Stimulated activated CD8-positive, alpha-beta memory T cell treated with anti-CD3 and anti-CD28 coated beads, Interleukin-2, amount 100 ng/mL, for 1 hour (primary cell): ENCODE measurements at regions not wholly inside any gene's neighbourhood (a gene's known extent, or its start where the extent isn't known, plus 50 kb on each side); places are given as distances from the start of the nearest gene placed in this dataset.

Source experiments
- DNase-seq, 2 donors: peaks; one replicate each; pipeline ENCODE4 v3.0.0-alpha.2; 2020; ENCODE audit warnings: low read depth in 2 of 2

DNA sequence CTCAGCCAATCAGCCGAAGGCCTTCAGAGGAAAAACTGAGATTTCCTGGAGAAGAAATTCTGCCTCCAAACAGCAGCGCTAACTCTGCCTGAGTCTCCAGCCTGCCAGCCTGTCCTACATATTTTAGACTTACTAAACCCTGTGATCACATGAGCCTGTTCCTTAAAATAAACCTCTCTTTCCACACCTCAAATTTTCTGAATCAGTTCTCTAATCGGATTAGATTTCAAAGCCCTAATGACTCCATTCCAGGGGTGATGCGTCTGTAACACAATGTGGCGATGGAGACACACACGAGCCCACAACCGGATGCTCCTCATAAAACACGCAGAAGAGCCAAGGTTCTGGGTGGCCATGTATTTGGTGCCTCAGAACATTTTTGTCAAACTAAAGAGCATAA lies 1371.2 kb downstream of the BRD1 start:
- DNase-seq, result no peak

- DNase-seq, result no peak
Measured at GRCh38 chr22:48453751-48454485, 1373.8 kb downstream of the BRD1 start.

DNA sequence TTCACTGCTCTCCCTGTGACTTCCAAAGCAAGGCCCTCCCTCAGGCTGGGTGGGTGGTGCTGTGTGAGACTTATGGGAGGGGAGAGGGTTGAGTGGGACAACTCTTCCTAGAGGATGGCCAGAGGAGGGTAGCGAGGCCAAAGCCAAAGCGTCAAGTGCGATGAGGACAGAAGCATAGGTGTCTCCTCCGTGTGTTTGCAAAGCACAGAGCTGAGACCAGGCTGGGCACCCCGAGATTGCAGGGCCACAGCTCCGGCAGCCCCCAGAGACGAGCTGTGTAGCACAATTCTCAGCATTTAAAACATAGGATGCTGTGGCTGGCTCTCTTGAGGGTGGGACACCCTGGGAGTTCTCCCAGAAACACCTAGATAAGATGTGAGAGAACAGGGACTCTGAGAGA lies 1374.5 kb downstream of the BRD1 start:
- DNase-seq, result no peak

DNA sequence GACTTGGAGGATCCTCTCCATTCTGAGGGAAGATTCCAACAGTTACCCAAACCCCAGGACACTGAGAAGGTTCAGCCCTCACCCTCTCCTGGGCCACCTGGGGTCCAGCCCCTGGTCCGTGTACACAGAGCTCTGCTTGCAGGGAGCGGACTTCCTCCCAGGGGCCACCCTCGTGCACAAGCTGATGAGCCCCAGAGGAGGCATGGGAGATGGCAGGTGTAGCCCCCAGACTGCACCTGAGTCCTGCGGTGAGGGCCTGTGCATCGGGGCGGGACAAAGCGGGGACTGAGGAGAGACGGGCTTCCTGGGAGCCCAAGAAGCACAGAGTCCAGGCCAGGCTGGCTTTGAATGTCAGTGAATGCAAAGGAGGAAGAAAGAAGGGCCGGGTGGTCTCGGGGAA lies 1374.9 kb downstream of the BRD1 start:
- no peak for DNase-seq

- DNase-seq, result no peak
Measured at GRCh38 chr22:48451891-48452290, 1375.8 kb downstream of the BRD1 start.

GRCh38 chr22:48450188-48450825 lies 1377.4 kb downstream of the BRD1 start:
- DNase-seq, result no peak

- no peak for DNase-seq
Measured at GRCh38 chr22:48449466-48450187, 1378.0 kb downstream of the BRD1 start.

DNA sequence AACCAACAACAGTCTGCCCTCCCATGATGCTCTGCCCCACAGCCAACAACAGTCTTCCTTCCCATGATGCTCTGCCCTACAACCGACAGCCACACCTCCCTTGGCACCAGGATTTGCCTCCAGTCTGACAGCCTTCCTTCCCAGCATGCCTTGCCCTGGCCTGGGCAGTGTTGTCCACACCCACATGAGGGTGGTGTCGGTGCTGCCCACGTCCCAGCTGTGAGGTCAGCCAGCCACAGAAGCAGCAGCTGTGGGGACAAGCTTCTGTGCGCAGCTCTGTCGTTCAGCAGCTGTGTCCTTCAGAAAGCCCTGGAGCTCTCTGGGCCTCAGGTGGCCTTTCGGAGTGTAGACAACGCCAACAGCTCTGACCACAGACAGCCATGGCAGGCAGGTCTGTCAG lies 1378.9 kb downstream of the BRD1 start:
- DNase-seq, result no peak

DNA sequence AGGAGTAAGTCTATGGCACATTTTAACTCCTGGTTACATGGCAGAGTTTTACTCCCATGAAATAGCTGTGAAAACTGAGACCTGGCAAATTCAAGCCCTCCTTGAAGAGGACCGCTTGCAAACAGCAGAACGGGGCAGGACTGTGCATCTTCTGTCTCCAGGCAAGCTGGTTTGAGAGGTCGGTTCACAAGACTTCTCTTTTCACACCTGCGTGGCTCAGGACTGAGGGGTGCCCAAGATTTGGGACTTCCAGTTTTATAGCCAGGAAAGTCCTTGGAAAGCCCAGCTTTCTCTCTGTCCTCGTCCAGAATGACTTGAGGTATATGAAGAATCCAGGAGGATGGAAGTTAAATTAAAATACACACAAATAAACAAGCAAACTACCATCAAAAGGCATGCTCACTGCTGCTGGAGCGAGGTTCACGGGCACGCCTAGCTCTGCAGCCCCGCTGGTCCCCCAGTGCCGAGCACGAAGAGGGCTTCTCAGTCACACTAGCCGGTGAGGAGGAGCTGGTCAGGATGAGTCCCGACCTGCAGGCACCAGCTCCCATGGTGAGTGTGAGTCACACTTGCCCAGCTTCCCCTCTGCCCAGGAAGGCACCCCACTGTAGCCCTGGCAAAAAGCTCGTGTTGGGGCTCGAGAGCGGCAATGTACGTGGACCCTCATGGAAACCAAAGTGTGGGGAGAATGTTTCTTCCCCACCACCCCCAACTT lies 1382.4 kb downstream of the BRD1 start:
- DNase-seq, result no peak

- no peak for DNase-seq
Measured at GRCh38 chr22:48444320-48445112, 1383.2 kb downstream of the BRD1 start.

GRCh38 chr22:48443680-48444079 lies 1384.0 kb downstream of the BRD1 start:
- DNase-seq, result no peak

GRCh38 chr22:48442663-48443062 lies 1385.0 kb downstream of the BRD1 start:
- no peak for DNase-seq

DNA sequence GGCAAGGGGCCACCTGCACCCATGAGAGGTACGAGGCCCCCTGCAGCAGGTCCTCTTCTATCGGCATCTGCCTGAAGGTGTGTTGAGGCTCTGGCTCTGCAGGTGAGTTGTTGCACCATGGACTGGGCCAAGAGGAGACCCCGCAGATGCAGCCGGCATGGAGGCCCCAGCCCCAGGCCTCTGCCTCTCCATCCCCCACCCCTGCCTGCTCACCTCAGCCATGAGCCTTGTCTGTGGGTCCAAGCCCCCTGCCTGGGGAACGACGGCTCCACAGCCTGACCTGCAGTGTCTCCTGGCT lies 1386.2 kb downstream of the BRD1 start:
- DNase-seq, result no peak

DNA sequence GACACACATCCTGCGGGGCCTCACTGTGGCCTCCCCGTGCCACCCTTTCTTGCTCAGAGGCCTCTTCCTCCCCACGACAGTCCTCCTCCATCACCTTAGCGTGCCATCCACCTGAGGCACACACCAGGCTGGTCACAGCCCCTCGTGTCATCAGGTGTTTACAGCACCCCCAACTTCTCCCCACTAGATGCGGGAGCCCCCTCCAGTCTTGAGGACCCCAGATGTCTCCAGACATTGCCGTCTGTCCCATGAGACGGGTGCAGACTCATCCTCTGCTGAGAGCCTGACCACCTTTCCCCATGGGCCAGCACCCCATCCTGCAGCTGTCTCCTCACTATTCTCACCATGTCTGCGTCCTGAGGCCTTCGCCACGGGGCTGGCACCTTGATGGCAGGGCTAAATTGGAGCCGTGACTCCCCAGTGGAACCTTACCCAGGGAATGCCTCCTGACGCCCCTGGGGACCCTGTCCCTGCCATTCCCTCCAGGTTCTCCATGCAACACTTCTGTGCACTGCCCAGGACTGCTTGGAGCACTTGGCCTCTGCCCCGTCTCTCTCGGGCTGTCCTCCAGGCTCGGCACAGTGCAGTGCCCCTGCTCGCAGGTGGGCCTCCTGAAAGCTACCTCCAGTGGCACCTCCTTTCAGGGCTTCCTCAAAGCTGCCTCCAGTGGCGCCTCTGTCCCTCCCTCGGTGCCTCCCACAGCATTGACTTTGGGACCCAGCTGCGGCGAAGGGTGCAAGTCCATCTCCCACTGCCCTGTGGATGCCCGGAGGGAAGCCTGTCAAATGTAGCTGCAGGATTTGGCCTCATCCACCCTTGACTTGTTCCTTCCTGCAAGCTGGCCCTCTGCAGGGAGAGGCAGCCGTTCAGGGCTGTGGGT lies 1386.8 kb downstream of the BRD1 start:
- no peak for DNase-seq

DNA sequence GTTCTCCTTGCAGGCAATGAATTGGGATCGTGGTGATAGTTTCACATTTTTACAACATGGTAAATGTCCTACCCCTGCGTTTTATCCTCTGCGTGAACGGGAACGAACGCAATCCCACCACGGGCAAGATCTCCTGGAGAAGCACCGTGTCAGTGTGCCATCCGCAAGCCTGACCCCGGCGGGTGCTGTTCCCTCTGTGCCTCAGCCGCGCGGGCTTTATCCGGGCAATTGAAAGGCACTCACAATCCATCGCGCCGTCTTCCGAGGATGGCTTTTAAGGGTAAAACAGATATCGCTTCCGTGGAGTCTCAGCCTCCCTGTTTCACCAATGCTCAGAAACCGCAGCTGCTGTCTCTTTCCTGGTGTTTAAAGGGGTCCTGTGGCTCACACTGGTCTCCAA lies 1387.5 kb downstream of the BRD1 start:
- no peak for DNase-seq

DNA sequence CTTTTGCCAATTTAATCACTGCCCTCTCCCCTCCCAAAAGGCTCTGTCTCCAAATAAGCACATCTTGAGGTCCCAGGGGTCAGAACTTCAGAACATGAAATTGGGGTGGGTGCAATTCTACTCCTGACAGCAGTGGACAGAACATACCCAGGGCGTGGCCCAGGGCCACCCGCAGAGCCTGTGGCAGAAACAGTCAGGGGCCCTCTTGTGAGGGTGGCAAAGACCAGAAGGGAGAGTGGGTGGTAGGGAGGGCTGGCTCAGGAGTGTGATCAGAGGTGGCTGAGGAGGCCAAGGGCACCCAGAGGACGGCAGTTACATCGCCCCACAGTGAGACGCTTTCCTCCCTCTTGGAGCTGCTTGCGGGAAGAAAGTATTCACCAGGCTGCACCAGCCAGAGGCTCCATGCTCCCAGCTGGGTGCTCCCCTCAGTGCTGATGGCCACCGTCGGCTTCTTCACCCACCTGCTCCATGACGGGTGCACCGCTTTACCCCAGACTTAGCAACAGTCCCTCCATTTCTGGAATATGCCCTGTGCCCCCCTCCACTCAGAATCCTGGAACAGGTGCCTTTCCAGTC lies 1388.0 kb downstream of the BRD1 start:
- no peak for DNase-seq

GRCh38 chr22:48438800-48439559 lies 1388.7 kb downstream of the BRD1 start:
- DNase-seq, result no peak

GRCh38 chr22:48438096-48438495 lies 1389.6 kb downstream of the BRD1 start:
- no peak for DNase-seq

DNA sequence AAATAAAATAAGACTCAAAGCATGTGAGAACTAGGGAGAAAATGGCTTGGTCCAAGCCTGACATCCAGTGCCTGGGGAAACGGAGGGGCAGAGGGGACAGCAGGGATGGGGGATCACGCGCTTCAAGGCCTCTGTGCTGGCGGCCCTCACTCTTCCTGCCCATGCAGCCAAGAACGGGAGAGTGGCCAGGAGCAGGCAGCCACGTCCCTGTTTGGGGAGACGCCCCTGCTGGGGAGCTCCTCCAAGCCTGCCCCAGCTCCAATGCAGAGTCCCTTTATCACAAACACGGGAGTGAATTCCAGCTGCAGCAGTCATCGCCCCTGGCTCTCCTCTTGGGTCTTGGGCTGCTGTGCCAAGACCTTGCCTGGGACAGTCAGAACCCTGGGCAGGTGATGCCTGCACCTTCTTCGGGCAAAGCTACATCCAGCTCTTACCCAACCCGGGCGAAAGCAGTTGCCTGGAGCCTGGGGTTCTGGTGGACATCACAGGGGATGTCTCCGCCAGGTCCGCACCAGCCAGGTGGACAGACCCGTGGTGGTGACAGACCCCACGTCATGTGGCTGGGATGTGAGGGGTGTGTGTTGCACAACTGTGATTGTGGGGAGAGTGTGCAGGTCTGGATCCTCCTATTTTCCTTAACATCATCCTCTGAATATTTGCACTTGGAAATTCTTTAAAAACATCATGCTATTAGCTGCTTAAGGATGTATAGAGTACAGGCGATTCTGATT lies 1391.3 kb downstream of the BRD1 start:
- no peak for DNase-seq
